Stimulated activated CD4-positive, alpha-beta T cell treated with anti-CD3 and anti-CD28 coated beads, Interleukin-1b, Interleukin-23, amount 100 ng/mL, for 4 hours (primary cell): ENCODE measurements at regions not wholly inside any gene's neighbourhood (a gene's known extent, or its start where the extent isn't known, plus 50 kb on each side); places are given as distances from the start of the nearest gene placed in this dataset.
"Not testable (repeated sequence)": the region's sequence is repeated elsewhere in the genome, so short reads cannot be mapped to it uniquely, and the experiment has no call there.

ENCODE experiments used
- DNase-seq, 2 donors: peaks; one replicate each; pipeline ENCODE4 v3.0.0-alpha.2; 2020; ENCODE audit warnings: low read depth in 2 of 2

DNA sequence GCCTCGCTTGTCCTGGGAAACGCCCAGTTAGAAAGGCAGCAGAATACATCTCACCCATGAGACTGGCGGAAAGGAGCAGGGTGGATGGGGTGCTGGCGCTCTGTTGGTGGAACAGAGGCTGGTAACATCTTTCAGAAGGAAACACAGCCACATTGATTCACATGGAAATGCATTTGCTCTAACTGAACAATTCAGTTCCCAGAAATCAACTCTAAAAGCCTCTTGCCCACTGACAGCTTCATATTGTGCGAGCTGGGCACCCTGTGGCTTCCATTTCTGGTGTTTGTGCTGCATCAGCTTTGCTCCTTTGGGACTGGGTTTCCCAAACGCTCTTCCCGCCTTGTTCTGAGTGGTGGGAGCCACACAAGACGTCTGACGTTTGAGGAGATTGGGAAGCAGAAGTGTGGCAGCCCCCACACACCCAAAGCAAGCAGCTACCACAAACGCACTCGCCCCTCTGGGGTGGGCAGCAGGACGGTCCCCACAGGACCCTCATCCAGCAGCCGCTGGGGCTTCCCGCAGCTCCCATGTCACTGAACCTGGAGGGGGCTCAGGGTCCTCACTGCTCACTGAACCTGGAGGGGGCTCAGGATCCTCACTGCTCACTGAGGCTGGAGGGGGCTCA is 229.5 kb downstream of the ERMARD start:
- DNase-seq = no peak

DNA sequence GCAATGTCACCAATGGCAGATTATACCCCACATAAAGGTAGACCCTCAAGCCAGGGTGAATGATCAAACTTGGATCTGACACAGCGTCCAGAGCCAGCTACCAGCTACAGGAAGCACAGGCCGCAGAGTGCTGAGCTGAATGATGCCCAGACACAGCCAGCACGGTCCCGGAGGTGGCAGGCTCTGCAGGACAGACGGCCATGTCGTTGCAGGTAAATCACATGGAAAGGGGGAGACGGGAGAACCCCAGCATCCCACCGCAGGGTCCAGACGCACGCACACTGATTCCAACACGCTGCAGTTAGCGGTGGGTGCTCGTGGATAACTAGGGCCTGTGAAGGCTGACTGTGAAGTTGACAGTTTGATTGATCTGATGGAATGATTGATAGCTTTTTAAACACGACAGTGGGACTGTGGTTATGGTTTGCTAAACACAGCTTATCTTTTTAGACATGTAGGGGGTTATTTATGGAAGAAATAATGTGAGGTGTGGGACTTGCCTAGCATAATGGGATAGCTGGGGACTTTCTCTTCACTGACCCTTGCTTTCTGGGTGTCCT is 228.5 kb downstream of the ERMARD start:
- no peak for DNase-seq

DNA sequence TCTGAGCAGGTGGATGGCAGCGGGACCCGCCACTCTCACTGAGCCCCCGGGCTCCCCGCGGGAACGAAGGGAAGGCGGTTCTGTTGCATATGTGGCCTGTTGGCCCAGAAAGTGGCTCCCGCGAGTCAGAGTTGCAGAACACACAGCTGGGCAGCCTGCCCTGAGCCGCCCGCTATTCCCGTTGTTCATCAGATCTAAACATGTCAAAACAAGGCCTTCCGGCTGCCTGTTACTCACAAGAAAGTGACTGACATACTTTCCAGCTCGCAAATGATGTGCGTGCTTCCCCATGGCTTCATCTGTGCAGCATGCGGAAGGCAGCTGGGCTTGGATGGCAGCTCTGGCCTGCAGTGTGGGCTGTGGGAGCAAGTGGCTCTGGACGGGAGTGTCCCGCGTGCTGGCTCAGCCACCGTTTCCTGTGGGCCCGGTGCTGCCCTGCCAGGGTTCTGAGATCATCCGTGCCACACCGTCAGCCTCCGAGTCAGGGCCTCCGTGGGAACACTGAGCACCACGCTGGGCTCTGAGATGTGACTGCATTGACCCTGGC is 227.3 kb downstream of the ERMARD start:
- no peak for DNase-seq

DNA sequence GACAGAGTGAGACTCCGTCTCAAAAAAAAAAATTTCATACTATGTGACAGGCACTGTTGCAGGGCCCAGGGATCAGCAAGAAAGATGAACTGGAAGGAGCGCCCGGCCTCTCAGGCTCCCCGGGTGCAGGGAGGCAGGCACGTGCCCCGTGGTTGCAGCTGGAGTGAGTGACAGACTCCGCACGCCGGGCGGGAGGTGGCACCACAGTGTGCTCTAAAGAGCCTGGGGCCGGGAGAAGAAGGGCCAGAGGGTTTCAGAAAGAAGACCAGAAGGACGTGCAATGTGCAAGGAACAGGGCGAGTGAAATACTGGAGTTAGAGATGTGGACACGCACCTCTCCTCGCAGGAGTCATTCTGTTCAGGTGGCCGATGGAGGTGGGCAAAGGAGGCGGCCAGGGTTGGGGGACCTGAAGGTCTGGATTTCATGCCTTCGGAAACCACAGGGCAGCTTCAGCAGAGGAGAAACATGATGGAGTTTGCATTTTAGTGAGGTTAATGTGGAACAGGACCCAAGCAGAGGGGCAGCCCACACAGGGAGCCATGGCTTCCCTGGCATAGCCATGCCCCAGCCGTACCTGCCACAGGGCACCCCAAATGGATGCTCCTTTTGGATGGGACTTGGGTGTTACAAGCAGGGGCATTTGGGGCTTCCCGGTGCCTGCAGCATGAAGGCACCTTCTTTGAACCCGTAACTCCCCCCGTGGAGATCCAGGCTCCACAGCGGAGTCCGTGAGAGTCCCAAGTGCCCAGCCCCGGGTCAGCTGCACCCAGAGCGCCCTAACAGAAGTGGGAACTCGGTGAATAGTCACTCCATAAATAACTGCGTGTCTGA is 226.2 kb downstream of the ERMARD start:
- no peak for DNase-seq

DNA sequence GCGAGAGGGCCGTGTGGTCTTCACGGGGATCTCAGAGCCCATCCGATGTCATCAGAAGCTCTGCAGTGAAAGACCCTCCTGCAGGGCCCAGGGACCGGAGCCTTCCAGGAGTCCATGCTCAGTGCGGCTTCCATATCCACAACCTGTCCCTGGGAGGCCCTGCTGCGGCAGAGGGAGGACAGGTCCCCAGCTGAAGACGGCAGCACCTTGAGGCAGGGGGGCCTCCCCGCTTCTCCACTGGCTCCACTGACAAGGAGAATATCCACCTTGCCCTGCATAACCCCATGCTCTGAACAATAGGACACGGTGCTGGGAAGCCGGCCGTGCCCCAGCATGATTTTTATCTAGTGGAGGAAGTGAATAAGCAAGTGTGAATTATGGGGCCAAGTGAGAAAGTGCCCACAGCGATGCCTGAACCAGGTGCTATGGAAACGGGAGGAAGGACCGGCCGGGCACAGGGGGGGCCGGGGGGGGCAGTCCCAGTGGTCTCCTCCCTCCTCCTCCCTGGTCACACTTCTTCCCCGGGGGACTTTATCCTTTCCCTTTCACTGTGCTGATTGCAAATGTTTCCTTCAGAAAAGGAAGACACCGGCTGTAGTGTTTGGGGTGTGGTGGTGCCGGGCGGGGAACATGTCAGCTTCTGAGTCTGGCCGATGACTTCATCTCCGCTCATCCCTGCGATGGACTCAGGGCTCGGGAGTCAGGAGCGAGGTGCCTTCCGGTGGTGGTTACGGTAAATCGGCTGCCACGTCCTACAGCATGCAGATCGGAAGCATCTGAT is 225.1 kb downstream of the ERMARD start:
- no peak for DNase-seq

DNA sequence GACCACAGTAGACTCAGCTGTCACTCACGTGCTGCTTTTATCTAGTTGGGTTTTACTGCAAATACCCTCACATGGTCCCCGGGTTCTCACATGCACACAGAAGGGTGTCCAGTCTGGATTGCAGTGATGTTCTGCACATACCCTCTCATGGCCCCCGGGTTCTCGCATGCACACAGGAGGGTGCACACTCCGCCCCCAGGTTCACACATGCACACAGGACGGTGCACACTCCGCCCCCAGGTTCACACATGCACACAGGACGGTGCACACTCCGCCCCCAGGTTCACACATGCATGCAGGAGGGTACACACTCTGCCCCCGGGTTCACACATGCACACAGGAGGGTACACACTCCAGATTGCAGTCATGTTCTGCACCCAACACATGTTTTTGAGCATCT is 224.3 kb downstream of the ERMARD start:
- no peak for DNase-seq

DNA sequence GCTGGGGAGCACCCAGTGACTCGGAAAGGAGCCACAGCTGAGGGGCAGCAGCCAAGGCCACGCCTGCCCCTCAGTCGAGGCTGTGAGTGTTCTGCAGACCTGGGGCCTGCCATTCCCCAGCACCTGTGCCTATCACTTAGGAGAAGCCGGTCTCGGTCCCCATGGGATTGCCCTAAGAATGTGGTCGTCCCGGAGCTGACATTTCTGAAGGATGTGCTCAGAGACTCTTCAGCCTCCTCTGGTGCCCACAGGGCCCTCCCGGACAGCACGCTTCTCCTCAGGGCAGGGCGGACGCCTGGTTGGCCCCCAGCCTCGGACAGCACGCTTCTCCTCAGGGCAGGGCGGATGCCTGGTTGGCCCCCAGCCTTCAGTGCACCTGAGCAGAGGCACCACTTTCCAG is 223.9 kb downstream of the ERMARD start:
- no peak for DNase-seq

DNA sequence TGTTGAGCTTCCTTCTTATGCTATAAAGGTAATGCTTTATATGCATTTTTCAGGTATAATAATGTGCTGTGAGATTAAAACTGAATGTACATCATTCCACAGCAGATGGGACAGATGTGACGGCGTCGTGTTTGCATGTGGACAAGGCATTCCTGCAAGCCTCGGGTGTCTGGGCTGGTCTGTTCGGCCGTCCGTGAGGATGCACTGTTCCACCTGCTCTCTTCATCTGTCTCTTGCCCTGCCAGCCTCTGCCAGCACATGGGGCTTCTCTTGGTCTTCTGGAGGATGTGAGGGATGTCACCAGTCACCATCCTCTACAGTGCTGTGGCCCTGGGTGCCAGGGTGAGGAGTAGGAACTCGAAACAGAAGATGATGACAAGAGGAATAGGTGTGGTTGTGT is 223.2 kb downstream of the ERMARD start:
- no peak for DNase-seq

DNA sequence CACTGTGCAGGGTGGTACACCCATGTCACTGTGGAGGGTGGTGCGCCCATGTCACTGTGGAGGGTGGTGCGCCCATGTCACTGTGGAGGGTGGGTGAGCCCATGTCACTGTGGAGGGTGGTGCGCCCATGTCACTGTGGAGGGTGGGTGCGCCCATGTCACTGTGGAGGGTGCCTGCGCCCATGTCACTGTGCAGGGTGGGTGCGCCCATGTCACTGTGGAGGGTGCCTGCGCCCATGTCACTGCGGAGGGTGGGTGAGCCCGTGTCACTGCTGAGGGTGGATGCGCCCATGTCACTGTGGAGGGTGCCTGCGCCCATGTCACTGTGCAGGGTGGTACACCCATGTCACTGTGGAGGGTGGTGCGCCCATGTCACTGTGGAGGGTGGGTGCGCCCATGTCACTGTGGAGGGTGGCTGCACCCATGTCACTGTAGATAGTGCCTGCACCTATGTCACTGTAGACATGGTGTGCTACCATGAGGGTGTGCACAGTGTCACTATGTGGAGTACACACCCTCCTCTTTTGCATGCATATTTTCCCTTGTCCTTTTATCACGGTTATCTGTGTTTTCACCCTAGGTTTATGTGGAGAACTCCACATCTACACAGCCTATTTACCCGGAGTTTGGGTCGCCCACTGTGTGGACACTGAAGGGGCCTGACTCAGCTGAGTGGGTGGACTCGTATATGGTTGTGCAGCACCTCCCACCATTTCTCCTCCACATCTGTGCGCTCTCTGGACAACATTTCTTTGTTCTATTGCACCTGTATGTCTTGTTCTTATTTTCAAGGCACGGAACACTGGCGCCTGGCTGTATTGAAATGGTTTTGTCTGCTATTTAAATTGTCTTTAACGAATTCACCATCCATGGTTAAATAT is 222.4 kb downstream of the ERMARD start:
- DNase-seq = not testable (repeated sequence)

DNA sequence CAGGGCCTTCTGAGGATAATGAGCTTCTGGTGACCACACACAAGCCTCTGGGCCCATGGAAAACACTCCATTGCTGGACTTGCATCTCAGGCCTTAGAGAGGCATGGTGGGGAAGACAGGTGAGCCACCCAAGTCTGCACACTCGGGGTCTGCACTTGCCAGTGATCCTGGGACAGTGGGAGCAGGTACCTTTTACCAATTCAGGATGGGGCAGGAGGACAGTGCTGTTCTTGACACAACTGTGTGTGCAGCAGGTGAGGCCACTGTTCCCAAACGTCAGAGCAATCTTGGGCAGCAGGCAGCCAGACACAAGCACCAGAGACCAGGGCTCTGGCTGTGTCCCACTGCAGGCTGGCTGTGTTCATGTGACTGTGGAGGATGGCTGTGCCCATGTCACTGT is 221.3 kb downstream of the ERMARD start:
- DNase-seq = no peak

DNA sequence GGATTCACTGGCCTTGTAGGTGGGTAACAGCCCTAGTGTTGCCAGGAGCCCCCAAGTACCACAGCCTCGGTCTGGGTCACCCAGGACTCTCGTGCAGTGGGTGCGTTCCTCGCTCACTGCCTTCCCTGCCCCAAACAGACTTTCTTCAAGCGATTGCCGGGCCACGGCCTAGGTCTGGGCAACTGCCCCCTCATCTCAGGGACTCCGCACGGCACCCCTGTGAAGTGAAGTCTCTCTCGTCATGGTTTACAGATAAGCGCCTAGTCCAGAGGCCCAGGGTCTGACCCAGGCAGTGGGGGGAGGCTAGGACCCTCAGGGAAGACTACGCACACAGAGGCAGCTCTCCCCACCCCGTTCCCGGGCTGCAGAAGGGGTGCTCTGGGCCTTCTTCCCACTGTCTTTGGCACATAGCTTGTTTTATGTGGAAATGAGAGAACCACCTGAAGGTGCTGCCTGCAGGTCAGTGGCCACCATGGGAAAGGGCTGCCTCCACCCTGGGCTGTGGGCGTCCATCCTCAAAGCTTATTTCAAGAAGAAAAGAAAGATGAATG is 220.8 kb downstream of the ERMARD start:
- DNase-seq = no peak

DNA sequence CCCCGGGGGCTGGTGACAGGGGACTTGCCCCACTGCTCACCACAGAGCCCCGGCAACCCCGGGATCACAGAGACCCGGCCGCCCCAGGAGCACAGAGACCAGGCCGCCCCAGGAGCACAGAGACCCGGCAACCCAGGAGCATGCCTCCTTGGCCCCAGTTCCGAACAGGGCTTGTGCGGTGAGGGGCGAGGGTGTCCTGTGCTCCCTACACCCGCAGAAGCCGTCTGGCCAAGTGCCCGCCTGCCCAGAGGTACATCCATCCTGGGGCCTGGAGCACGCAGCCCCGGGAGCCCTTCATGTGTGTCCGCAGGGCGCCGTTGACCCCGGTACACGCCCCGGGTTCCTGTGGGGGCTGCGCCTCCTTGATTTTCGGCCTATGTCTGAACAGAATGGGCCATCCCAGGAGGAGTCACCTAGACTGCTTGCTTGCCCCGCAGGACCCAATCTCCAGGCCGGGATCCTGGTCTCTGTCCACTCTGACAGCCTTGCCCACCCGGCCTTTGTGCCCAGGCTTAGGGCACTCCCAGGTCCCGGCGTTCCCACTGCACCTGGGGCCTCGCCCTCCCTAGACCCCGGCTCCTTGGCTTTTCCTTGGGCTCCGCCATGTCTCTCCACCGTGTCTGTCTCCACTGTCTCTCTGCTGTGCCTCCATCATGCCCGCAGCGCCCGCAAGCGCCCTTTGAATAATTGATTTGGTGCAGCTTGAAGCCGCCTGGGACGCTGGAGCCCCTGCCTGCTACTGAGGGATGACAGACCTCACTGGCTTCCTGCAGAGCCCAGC is 219.8 kb downstream of the ERMARD start:
- no peak for DNase-seq

DNA sequence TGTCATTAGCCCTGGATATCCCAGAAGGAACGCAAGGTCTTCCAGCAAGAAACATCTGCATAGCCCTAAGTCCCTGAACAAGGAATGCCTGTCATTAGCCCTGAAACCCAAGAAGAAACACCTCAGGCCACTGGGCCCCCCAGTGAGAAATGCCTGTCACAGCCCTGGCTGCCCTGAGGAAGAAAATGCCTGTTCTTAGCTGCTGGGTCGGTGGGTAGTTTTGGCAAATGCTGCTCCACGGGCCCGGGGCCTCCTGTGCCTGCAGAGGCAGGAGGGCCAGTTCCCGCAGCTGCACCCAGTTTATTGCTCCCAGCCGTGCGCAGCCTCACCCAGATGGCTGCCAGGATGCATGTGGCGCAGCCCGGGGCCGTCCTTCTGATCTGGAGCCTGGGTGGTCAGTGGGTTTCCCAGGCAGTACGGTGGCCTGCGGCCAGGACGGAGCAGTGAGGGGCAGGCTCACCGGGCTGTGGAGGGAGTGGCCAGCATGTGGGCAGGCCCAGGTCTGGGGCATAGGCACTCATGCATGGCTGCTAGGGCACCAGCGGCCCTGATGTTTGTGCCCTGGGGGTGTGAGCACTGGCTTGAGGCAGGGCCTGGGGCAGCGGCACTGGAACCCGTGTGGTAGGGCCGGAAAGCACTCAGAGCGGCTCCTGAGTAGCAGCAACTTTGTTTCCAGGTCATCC is 219.0 kb downstream of the ERMARD start:
- DNase-seq = no peak

DNA sequence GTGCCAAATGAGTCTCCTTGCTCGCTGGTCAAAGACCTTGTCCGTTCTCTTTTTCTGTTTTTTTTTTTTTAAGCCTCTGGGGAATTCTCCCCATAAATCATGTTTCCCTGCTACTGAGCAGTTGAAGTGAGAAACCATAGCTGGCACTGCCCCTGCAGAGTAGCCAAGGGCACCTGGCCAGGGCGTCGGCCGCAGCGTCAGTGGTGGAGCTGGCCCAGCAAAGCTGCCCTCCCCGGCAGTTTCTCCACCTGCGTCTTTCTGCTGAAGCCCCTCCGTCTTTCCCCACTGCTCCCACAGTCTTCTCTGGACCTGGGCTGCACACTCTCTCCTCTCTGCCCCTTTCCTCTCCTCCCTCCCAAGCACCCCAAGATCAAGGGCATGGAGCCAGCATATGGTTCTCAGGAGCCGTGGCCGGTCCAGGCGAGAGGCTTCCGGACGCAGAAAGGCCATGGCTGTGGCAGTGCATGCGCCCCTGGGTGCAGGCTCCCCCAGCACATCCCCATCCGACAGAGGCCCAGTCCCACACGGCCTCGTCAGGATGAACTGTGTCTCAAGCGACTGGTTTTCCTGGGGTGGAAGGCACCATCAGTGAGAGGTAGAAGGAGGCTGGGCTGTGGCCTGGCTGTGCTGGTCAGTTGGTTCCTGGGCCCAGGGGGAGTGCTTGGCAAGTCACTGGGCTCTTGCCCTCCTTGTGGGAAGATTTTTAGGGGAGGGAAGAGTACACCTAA is 218.1 kb downstream of the ERMARD start:
- DNase-seq = no peak

DNA sequence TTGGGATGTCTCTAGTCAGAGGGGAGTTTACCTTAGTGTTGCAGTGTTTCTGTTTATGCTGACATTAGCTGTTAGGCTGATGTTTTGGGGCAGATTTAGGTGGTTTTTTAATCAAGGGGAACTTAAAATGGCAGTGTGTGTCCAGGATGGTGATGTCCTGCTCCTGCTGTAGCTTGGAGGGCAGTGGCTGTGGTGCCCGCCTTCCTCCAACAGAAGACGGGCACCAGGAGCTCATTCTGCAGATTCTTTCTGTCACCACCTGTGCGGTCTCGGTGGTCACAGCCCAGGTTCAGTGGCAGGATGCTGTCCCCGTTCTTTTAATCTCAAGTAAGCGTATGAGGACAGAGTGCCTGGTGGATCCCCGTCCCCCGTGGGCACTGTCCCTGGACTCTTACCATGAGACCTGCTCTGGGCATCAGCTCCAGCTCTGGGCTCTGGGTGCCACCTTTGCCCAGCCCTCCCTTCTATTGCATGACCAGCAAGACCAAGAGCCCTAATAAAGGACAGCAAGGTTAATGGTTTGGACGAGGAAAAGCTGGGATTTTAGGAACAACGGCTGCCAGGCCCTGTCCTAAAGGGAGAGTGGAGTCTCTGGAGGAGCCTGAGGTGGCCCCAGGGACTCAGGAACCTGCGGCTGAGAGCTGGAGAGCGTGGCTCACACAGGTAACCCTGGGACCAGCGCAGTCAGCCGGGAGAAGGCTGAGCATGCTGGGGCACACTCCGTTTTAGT is 217.3 kb downstream of the ERMARD start:
- DNase-seq = no peak

DNA sequence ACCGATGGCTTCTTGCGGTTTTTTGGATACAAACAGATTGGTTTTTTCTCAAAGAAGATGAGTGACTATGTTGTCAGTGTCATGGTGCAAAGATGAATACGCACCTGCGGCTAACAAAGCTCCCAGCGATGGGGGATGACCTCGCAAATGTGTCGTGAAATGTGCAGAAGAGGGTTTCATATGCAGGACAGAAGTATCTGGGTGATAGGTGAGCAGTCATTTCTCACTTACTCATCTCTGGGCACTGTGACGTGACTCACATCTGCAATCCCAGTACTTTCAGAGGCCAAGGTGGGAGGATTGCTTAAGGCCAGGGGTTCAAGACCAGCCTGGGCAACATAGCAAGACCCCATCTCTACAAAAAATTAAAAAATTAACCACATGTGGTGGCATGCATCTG is 216.3 kb downstream of the ERMARD start:
- DNase-seq = no peak

DNA sequence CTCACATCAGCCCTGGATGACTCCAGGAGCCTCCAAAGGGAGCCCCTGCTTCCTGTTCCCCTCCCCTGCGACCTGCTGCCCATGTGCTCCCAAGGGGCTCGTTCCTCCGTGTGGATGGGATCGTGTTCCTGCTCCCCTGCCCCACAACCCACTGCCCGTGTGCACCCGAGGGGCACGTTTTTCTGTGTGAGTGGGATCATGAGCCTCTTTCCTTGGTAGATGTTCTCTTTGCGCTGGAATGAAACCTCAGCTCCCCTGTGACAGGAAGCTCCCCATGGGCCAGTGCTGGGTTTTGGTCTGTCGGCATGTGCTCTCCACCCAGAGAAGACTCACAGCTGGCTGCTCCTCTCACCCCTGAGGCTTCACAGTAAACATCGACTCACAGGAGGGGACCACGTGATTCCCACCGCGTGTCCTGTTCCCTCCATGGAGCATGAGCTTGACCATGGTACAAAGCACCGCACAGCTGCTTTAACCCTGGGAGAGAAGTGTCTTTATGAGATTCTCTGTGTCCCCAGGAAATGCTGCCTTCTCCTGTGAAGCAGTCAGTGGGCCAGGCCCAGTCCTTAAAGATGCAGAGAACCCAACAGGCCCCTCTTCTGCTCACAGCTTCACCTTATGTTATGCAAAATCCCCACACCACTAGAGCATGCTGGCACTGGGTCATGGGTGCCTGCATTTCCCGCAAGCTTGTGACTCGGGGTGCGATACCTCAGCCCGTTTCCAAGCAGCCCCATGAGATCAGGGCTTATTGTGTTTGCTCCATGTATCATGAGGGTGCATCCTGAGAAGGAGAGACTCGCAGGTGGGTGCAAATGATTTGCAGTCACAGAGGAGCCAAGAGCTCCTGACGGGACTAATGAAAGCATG is 215.1 kb downstream of the ERMARD start:
- DNase-seq = no peak
